Liver (tissue), 3 donors: ENCODE measurements at regions not wholly inside any gene's neighbourhood (a gene's known extent, or its start where the extent isn't known, plus 50 kb on each side); places are given as distances from the start of the nearest gene placed in this dataset.

Experiments
- HNF4A ChIP-seq, 2 donors: conservative IDR thresholded peaks; 2 replicates each; pipeline ENCODE4 v1.6.1; 2016; ENCODE audit warnings: antibody characterized with exemption in 2 of 2, mild to moderate bottlenecking in 2 of 2
- JUND ChIP-seq, 2 donors: IDR thresholded peaks; 2 replicates each; pipeline ENCODE4 v1.6.1; 2016; ENCODE audit warnings: antibody characterized with exemption in 2 of 2
- RAD21 ChIP-seq, 2 donors: IDR thresholded peaks; 2 replicates each; pipeline ENCODE4 v1.6.1; 2016; ENCODE audit warnings: antibody characterized with exemption in 2 of 2, mild to moderate bottlenecking in 2 of 2
- TAF1 ChIP-seq: conservative IDR thresholded peaks from 2 replicates; pipeline ENCODE4 v1.6.1; 2016; ENCODE audit warnings: antibody characterized with exemption, mild to moderate bottlenecking
- YY1 ChIP-seq: IDR thresholded peaks from 2 replicates; pipeline ENCODE4 v1.6.1; 2016; ENCODE audit warnings: antibody characterized with exemption, mild to moderate bottlenecking
- TF ChIP-seq, protein P1 (sequence below): fragments of 150-350 bp; IDR thresholded peaks from 2 replicates; pipeline ENCODE4 v1.5.1; 2017; ENCODE audit warnings: improper control_type of control experiment, low read depth, low read length; ENCODE audit not compliant: missing input control
- TF ChIP-seq, protein P2 (sequence below): IDR thresholded peaks from 2 replicates; pipeline ENCODE4 v1.6.1; 2016; ENCODE audit warnings: antibody characterized with exemption
- TF ChIP-seq, protein P3 (sequence below): IDR thresholded peaks from 2 replicates; pipeline ENCODE4 v1.6.1; 2016; ENCODE audit warnings: antibody characterized with exemption
- TF ChIP-seq, protein P4 (sequence below): IDR thresholded peaks from 2 replicates; pipeline ENCODE4 v1.6.1; 2016; ENCODE audit warnings: antibody characterized with exemption, mild to moderate bottlenecking
- TF ChIP-seq, protein P5 (sequence below): IDR thresholded peaks from 2 replicates; pipeline ENCODE4 v1.6.1; 2016; ENCODE audit warnings: antibody characterized with exemption
- donor health status: healthy.
- donor health status: healthy.

DNA sequence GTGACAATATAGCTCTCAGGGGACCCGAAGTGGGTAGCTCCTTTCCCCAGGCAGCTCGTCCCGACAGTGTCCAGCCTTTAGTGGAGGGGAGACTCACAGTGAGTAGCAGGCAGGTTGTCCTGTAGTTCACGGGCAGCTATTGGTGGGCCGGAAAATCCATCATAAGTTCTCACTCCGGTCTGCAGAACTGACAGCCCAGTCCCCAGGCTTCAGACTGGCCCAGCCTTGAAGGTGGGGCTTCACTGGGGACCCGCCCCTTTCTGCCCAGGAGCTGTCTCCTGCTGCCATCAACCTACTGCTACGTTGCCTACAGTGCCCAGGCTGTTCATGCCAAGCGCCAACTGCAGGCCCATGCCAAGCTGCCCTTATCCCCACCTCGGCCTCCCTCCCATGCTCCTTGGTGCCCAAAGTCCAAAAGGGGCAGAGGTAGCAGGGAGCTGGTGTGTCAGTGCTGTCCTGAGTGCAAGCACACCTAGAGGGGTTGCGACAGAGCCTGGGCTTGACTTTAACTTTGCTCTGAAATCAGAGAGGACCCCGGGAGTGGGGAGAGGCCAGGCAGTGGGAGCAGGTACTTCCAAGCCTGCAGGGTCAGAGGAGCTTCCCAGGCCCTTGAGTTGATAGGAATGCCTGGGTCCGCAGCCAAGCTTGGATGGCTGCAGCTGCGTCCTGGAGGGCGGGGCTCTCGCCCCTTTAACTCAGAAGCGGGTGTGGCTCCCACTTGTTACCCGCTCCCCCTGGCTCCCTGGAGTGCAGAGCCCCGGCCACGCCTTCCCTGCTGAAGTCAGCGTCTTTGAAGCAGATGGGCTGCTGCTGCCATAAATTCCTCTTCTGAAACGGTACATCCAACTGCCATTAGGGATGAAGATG lies 1144.3 kb upstream of the NCAM2 start:
- TF ChIP-seq, protein P1, sequence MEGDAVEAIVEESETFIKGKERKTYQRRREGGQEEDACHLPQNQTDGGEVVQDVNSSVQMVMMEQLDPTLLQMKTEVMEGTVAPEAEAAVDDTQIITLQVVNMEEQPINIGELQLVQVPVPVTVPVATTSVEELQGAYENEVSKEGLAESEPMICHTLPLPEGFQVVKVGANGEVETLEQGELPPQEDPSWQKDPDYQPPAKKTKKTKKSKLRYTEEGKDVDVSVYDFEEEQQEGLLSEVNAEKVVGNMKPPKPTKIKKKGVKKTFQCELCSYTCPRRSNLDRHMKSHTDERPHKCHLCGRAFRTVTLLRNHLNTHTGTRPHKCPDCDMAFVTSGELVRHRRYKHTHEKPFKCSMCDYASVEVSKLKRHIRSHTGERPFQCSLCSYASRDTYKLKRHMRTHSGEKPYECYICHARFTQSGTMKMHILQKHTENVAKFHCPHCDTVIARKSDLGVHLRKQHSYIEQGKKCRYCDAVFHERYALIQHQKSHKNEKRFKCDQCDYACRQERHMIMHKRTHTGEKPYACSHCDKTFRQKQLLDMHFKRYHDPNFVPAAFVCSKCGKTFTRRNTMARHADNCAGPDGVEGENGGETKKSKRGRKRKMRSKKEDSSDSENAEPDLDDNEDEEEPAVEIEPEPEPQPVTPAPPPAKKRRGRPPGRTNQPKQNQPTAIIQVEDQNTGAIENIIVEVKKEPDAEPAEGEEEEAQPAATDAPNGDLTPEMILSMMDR, result no peak
- TF ChIP-seq TAF1 (no peak), RAD21 (IDR thresholded peaks at IDR 0.05) (no peak), HNF4A (conservative IDR thresholded peaks at IDR 0.05) (no peak), YY1 (no peak), JUND (IDR thresholded peaks at IDR 0.05) (no peak)
- TF ChIP-seq, protein P2, sequence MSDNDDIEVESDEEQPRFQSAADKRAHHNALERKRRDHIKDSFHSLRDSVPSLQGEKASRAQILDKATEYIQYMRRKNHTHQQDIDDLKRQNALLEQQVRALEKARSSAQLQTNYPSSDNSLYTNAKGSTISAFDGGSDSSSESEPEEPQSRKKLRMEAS, result no peak
- TF ChIP-seq, protein P3, sequence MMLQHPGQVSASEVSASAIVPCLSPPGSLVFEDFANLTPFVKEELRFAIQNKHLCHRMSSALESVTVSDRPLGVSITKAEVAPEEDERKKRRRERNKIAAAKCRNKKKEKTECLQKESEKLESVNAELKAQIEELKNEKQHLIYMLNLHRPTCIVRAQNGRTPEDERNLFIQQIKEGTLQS, result no peak
- TF ChIP-seq, protein P4, sequence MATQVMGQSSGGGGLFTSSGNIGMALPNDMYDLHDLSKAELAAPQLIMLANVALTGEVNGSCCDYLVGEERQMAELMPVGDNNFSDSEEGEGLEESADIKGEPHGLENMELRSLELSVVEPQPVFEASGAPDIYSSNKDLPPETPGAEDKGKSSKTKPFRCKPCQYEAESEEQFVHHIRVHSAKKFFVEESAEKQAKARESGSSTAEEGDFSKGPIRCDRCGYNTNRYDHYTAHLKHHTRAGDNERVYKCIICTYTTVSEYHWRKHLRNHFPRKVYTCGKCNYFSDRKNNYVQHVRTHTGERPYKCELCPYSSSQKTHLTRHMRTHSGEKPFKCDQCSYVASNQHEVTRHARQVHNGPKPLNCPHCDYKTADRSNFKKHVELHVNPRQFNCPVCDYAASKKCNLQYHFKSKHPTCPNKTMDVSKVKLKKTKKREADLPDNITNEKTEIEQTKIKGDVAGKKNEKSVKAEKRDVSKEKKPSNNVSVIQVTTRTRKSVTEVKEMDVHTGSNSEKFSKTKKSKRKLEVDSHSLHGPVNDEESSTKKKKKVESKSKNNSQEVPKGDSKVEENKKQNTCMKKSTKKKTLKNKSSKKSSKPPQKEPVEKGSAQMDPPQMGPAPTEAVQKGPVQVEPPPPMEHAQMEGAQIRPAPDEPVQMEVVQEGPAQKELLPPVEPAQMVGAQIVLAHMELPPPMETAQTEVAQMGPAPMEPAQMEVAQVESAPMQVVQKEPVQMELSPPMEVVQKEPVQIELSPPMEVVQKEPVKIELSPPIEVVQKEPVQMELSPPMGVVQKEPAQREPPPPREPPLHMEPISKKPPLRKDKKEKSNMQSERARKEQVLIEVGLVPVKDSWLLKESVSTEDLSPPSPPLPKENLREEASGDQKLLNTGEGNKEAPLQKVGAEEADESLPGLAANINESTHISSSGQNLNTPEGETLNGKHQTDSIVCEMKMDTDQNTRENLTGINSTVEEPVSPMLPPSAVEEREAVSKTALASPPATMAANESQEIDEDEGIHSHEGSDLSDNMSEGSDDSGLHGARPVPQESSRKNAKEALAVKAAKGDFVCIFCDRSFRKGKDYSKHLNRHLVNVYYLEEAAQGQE, result no peak
- TF ChIP-seq, protein P5, sequence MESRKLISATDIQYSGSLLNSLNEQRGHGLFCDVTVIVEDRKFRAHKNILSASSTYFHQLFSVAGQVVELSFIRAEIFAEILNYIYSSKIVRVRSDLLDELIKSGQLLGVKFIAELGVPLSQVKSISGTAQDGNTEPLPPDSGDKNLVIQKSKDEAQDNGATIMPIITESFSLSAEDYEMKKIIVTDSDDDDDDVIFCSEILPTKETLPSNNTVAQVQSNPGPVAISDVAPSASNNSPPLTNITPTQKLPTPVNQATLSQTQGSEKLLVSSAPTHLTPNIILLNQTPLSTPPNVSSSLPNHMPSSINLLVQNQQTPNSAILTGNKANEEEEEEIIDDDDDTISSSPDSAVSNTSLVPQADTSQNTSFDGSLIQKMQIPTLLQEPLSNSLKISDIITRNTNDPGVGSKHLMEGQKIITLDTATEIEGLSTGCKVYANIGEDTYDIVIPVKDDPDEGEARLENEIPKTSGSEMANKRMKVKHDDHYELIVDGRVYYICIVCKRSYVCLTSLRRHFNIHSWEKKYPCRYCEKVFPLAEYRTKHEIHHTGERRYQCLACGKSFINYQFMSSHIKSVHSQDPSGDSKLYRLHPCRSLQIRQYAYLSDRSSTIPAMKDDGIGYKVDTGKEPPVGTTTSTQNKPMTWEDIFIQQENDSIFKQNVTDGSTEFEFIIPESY, result no peak
